ENCODE measurements at regions not wholly inside any gene's neighbourhood (a gene's known extent, or its start where the extent isn't known, plus 50 kb on each side); places are given as distances from the start of the nearest gene placed in this dataset.
A peak's percentile ranks its signal among the peaks of the same experiment; 100 is the strongest.

GRCh38 chr9:27785714-27786100 is 212.4 kb upstream of the C9orf72 start:
- DNase-seq (no peak), ATAC-seq (no peak)
- no peaks in the 10 kb centered on the region for H3K36me3 ChIP-seq
- peaks cover 0 to 11% (median 0%) of the 10 kb centered on the region in 11 donors for H3K9me3 ChIP-seq
- H3K4me1 ChIP-seq: no peaks in the 10 kb centered on the region
- intact Hi-C loops (cut with DNase I): no loop called here
- no peak overlapping the region for H3K27ac ChIP-seq
- H3K4me3 ChIP-seq: no peak overlapping the region
- H3K27me3 ChIP-seq: no peaks in the 10 kb centered on the region
- TF ChIP-seq, protein P1, sequence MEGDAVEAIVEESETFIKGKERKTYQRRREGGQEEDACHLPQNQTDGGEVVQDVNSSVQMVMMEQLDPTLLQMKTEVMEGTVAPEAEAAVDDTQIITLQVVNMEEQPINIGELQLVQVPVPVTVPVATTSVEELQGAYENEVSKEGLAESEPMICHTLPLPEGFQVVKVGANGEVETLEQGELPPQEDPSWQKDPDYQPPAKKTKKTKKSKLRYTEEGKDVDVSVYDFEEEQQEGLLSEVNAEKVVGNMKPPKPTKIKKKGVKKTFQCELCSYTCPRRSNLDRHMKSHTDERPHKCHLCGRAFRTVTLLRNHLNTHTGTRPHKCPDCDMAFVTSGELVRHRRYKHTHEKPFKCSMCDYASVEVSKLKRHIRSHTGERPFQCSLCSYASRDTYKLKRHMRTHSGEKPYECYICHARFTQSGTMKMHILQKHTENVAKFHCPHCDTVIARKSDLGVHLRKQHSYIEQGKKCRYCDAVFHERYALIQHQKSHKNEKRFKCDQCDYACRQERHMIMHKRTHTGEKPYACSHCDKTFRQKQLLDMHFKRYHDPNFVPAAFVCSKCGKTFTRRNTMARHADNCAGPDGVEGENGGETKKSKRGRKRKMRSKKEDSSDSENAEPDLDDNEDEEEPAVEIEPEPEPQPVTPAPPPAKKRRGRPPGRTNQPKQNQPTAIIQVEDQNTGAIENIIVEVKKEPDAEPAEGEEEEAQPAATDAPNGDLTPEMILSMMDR (IDR thresholded peaks at IDR 0.05): no peak

GRCh38 chr9:27787891-27788290 is 214.6 kb upstream of the C9orf72 start:
- TF ChIP-seq, protein P1 (IDR thresholded peaks at IDR 0.05): peak in 1 of 9 donors; percentile 30
- Histone ChIP-seq H3K27me3 (no peaks in the 10 kb centered on the region), H3K36me3 (no peaks in the 10 kb centered on the region), H3K4me3 (no peak overlapping the region), H3K4me1 (no peaks in the 10 kb centered on the region), H3K27ac (no peak overlapping the region), H3K9me3 (peaks cover 0 to 8% (median 0%) of the 10 kb centered on the region in 11 donors)
- 49 to 52% methylated on average over 2 of the region's 2 CpGs for WGBS, 2 donors
- intact Hi-C loops (cut with DNase I): no loop called here
- no peak for DNase-seq
- no peak for ATAC-seq

DNA sequence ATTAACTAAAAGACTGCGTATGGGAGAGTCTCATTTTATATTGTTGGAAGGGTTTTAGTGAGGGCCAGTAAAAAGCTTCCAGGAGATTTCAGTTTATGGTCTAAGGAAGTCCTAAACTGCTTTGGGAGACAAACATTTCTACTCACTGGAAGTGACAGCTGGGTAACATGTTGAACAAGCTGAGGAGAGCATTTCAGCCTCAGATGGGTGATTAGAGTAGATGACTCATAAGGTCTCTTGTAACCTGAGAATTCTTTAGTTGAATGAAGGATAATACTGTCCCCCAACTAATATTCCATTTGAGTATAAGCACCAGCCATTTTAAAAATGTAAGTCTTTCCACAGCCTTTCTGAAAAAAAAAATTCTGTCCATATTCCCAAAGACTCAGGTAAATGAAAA is 218.0 kb upstream of the C9orf72 start:
- no peaks in the 10 kb centered on the region for H3K4me1 ChIP-seq
- TF ChIP-seq, protein P1 (IDR thresholded peaks at IDR 0.05): no peak
- H3K27ac ChIP-seq: no peak overlapping the region
- 93 to 96% methylated on average over 1 of the region's 1 CpG for WGBS, 2 donors
- H3K4me3 ChIP-seq: no peak overlapping the region
- intact Hi-C loops (cut with DNase I): no loop called here
- H3K27me3 ChIP-seq: no peaks in the 10 kb centered on the region
- H3K9me3 ChIP-seq: peaks cover 0 to 13% (median 0%) of the 10 kb centered on the region in 11 donors
- DNase-seq: no peak
- ATAC-seq: no peak
- H3K36me3 ChIP-seq: no peaks in the 10 kb centered on the region

- peaks cover 0 to 11% (median 0%) of the 10 kb centered on the region in 11 donors for H3K9me3 ChIP-seq
- WGBS, 2 donors: 66 to 69% methylated on average over 2 of the region's 2 CpGs
- TF ChIP-seq, protein P1 (IDR thresholded peaks at IDR 0.05): no peak
Measured at GRCh38 chr9:27792971-27793689, 219.8 kb upstream of the C9orf72 start.

More at GRCh38 chr9:27792971-27793689, 219.8 kb upstream of the C9orf72 start:
- intact Hi-C loops (cut with DNase I): no loop called here
- DNase-seq (no peak), ATAC-seq (no peak)
- no peak overlapping the region for H3K4me3 ChIP-seq
- H3K27ac ChIP-seq: no peak overlapping the region
- H3K4me1 ChIP-seq: no peaks in the 10 kb centered on the region
- no peaks in the 10 kb centered on the region for H3K36me3 ChIP-seq
- H3K27me3 ChIP-seq: no peaks in the 10 kb centered on the region
